ENCODE measurements at regions not wholly inside any gene's neighbourhood (a gene's known extent, or its start where the extent isn't known, plus 50 kb on each side); places are given as distances from the start of the nearest gene placed in this dataset.
"Not testable (repeated sequence)": the region's sequence is repeated elsewhere in the genome, so short reads cannot be mapped to it uniquely, and the experiment has no call there.

- not testable (repeated sequence) for DNase-seq; H3K27me3 ChIP-seq (ENCODE audit: control insufficient read depth, insufficient read depth, low read length); H3K36me3 ChIP-seq (replicated peaks; ENCODE audit: control insufficient read depth, insufficient read depth, low read length)
- H3K4me3 ChIP-seq (ENCODE audit: insufficient read depth, low read depth, low read length): peak overlapping the region; percentile 19; the same call in 1 of the 2 replicates
Measured at GRCh38 chr1:143424491-143425032, 547.2 kb downstream of the FAM72C start.

- not testable (repeated sequence) for DNase-seq; H3K27me3 ChIP-seq (ENCODE audit: control insufficient read depth, insufficient read depth, low read length); H3K36me3 ChIP-seq (replicated peaks; ENCODE audit: control insufficient read depth, insufficient read depth, low read length); H3K4me3 ChIP-seq (ENCODE audit: insufficient read depth, low read depth, low read length)
Measured at GRCh38 chr1:143423832-143424231, 548.0 kb downstream of the FAM72C start.

GRCh38 chr1:143421290-143421689 lies 550.5 kb downstream of the FAM72C start:
- H3K4me3 ChIP-seq (ENCODE audit: insufficient read depth, low read depth, low read length); H3K27me3 ChIP-seq (ENCODE audit: control insufficient read depth, insufficient read depth, low read length); DNase-seq; H3K36me3 ChIP-seq (replicated peaks; ENCODE audit: control insufficient read depth, insufficient read depth, low read length): not testable (repeated sequence)

Data from H7 (cell line).